ENCODE measurements at regions not wholly inside any gene's neighbourhood (a gene's known extent, or its start where the extent isn't known, plus 50 kb on each side); places are given as distances from the start of the nearest gene placed in this dataset.
A peak's percentile ranks its signal among the peaks of the same experiment; 100 is the strongest.
"Not testable (repeated sequence)": the region's sequence is repeated elsewhere in the genome, so short reads cannot be mapped to it uniquely, and the experiment has no call there.

- 0 out of 2 replicates have a peak, but pooled peaks cover 4% of the 10 kb centered on the region for H3K4me1 ChIP-seq (ENCODE audit: low read length)
- no peak overlapping the region for H3K4me3 ChIP-seq (ENCODE audit: low read length)
- H3K27ac ChIP-seq (ENCODE audit: low read length), result no peak overlapping the region
- no peaks in the 10 kb centered on the region for H3K9me3 ChIP-seq (ENCODE audit: insufficient read depth, low read length)
- H3K36me3 ChIP-seq (replicated peaks; ENCODE audit: low read depth, low read length), result no peaks in the 10 kb centered on the region
- no peak overlapping the region for H2AFZ ChIP-seq (ENCODE audit: low read depth, low read length)
- H3K27me3 ChIP-seq (ENCODE audit: low read depth, low read length), result no peaks in the 10 kb centered on the region
- H4K20me1 ChIP-seq (ENCODE audit: insufficient read depth, low read length), result no peaks in the 10 kb centered on the region
- no peaks in the 10 kb centered on the region for H3K79me2 ChIP-seq (ENCODE audit: low read length)
- H3K9ac ChIP-seq (ENCODE audit: low read length), result no peak overlapping the region
- no peak for TF ChIP-seq EZH2phosphoT487 (IDR thresholded peaks at IDR 0.05; ENCODE audit: low read depth)
- no peak for TF ChIP-seq CTCF (IDR thresholded peaks at IDR 0.05; ENCODE audit: low read depth, low read length)
- no peak overlapping the region for H3K4me2 ChIP-seq (ENCODE audit: low read length)
These were observed 434.2 kb upstream of the ADGRB3 start for GRCh38 chr6:68200929-68201328.

GRCh38 chr6:68197356-68197755, 437.7 kb upstream of the ADGRB3 start:
- Histone ChIP-seq H3K9ac (ENCODE audit: low read length) (no peak overlapping the region), H2AFZ (ENCODE audit: low read depth, low read length) (no peak overlapping the region), H3K4me2 (ENCODE audit: low read length) (no peak overlapping the region), H3K9me3 (ENCODE audit: insufficient read depth, low read length) (no peaks in the 10 kb centered on the region), H3K27ac (ENCODE audit: low read length) (no peak overlapping the region), H3K4me3 (ENCODE audit: low read length) (no peak overlapping the region), H3K4me1 (ENCODE audit: low read length) (peaks cover 12% of the 10 kb centered on the region), H3K27me3 (ENCODE audit: low read depth, low read length) (no peaks in the 10 kb centered on the region), H4K20me1 (ENCODE audit: insufficient read depth, low read length) (no peaks in the 10 kb centered on the region), H3K36me3 (replicated peaks; ENCODE audit: low read depth, low read length) (no peaks in the 10 kb centered on the region), H3K79me2 (ENCODE audit: low read length) (no peaks in the 10 kb centered on the region)
- TF ChIP-seq EZH2phosphoT487 (IDR thresholded peaks at IDR 0.05; ENCODE audit: low read depth) (no peak), CTCF (IDR thresholded peaks at IDR 0.05; ENCODE audit: low read depth, low read length) (no peak)

GRCh38 chr6:68196645-68197044, 438.4 kb upstream of the ADGRB3 start:
- H3K79me2 ChIP-seq (ENCODE audit: low read length), result no peaks in the 10 kb centered on the region
- no peak overlapping the region for H3K4me2 ChIP-seq (ENCODE audit: low read length)
- no peak overlapping the region for H3K9ac ChIP-seq (ENCODE audit: low read length)
- H3K36me3 ChIP-seq (replicated peaks; ENCODE audit: low read depth, low read length), result no peaks in the 10 kb centered on the region
- no peak overlapping the region for H3K4me3 ChIP-seq (ENCODE audit: low read length)
- H3K9me3 ChIP-seq (ENCODE audit: insufficient read depth, low read length), result no peaks in the 10 kb centered on the region
- TF ChIP-seq EZH2phosphoT487 (IDR thresholded peaks at IDR 0.05; ENCODE audit: low read depth), result no peak
- TF ChIP-seq CTCF (IDR thresholded peaks at IDR 0.05; ENCODE audit: low read depth, low read length), result peak; percentile 67
- no peak overlapping the region for H3K27ac ChIP-seq (ENCODE audit: low read length)
- no peaks in the 10 kb centered on the region for H4K20me1 ChIP-seq (ENCODE audit: insufficient read depth, low read length)
- H3K4me1 ChIP-seq (ENCODE audit: low read length), result peaks cover 12% of the 10 kb centered on the region
- no peak overlapping the region for H2AFZ ChIP-seq (ENCODE audit: low read depth, low read length)
- H3K27me3 ChIP-seq (ENCODE audit: low read depth, low read length), result no peaks in the 10 kb centered on the region

- not testable (repeated sequence) for H3K27ac ChIP-seq (ENCODE audit: low read length); H3K27me3 ChIP-seq (ENCODE audit: low read depth, low read length); H4K20me1 ChIP-seq (ENCODE audit: insufficient read depth, low read length); H3K36me3 ChIP-seq (replicated peaks; ENCODE audit: low read depth, low read length); H3K4me3 ChIP-seq (ENCODE audit: low read length); H2AFZ ChIP-seq (ENCODE audit: low read depth, low read length); H3K4me2 ChIP-seq (ENCODE audit: low read length); H3K79me2 ChIP-seq (ENCODE audit: low read length); H3K9me3 ChIP-seq (ENCODE audit: insufficient read depth, low read length); H3K9ac ChIP-seq (ENCODE audit: low read length)
- peaks cover 12% of the 10 kb centered on the region for H3K4me1 ChIP-seq (ENCODE audit: low read length)
These were observed 439.3 kb upstream of the ADGRB3 start for GRCh38 chr6:68195753-68196152.
